Esophagus muscularis mucosa (tissue), 4 donors: ENCODE measurements at regions not wholly inside any gene's neighbourhood (a gene's known extent, or its start where the extent isn't known, plus 50 kb on each side); places are given as distances from the start of the nearest gene placed in this dataset.

ENCODE experiments used
- DNase-seq: peaks from one replicate; pipeline ENCODE4 v3.0.0-alpha.2; 2017; ENCODE audit errors: extremely low spot score
- H3K27ac ChIP-seq, 4 donors: fragments of 200-600 bp; sonication (generic); replicated peaks in 1 of 4; 1 replicate in 3 of 4; 2 replicates in 1 of 4; pipeline ENCODE4 v1.5.1; 2016 to 2019; ENCODE audit warnings: mild to moderate bottlenecking in 1 of 4
- H3K27me3 ChIP-seq, 4 donors: fragments of 200-600 bp; sonication (generic); one replicate each; pipeline versions ENCODE4 v1.5.1 to v1.6.0; 2016 to 2019
- H3K36me3 ChIP-seq, 4 donors: fragments of 200-600 bp; sonication (generic); one replicate each; pipeline ENCODE4 v1.5.1; 2016 to 2019
- H3K4me1 ChIP-seq, 4 donors: fragments of 200-600 bp; sonication (generic); one replicate each; pipeline ENCODE4 v1.5.1; 2016 to 2019
- H3K4me3 ChIP-seq, 4 donors: fragments of 200-600 bp; sonication (generic); 1 replicate in 2 of 4; 2 replicates in 2 of 4; pipeline ENCODE4 v1.5.1; 2016 to 2019; ENCODE audit warnings: mild to moderate bottlenecking in 4 of 4, moderate library complexity in 1 of 4
- H3K9me3 ChIP-seq, 4 donors: fragments of 200-600 bp; sonication (generic); 1 replicate in 3 of 4; 2 replicates in 1 of 4; pipeline ENCODE4 v1.5.1; 2016 to 2019
- EP300 ChIP-seq: sonication (generic); formaldehyde crosslinking; IDR thresholded peaks from one replicate; pipeline ENCODE4 v1.6.1; 2017; ENCODE audit warnings: antibody characterized with exemption
- POLR2A ChIP-seq: fragments of 450-650 bp; IDR thresholded peaks from one replicate; pipeline ENCODE4 v1.6.1; 2017; ENCODE audit warnings: antibody characterized with exemption, moderate library complexity, mild to moderate bottlenecking, low read depth
- POLR2AphosphoS5 ChIP-seq, 2 donors: sonication (generic); formaldehyde crosslinking; IDR thresholded peaks; one replicate each; pipeline ENCODE4 v1.6.1; 2017; ENCODE audit warnings: antibody characterized with exemption in 2 of 2
- WGBS: methylation state at CpG from one replicate; pipeline ENCODE4 v1.1.5; 2018; 5-methylcytosine and 5-hydroxymethylcytosine counted together
- intact Hi-C: fragments of 100-400 bp; cut with DNase I; formaldehyde crosslinking; loops from one replicate; pipeline ENCODE4 v1.15.1; 2023
- TF ChIP-seq, protein P1 (sequence below), 3 experiments: fragments of 200-600 bp in 2 of 3; fragments of 450-650 bp in 1 of 3; sonication (generic) in 2 of 3; IDR thresholded peaks; one replicate each; pipeline ENCODE4 v1.5.1; 2017 to 2019; ENCODE audit warnings: antibody characterized with exemption in 3 of 3, mild to moderate bottlenecking in 2 of 3, moderate library complexity in 1 of 3

DNA sequence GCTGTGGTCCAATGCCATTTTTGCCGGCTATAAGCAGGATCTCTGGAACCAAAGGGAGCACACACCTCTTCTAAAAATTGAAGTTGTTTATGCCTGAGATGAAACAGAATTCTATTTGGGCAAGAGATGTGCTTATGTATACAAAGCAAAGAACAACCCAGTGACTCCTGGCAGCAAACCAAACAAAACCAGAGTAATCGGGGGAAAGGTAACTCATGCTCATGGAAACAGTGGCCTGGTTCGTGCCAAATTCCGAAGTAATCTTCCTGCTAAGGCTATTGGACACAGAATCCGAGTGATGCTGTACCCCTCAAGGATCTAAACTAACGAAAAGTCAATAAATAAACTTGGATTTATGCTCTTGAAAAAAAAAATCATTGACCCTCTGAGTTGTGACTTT lies 178.7 kb downstream of the CEMIP2 start:
- WGBS = 67% methylated on average over 6 of the region's 6 CpGs
- Histone ChIP-seq H3K9me3 (no peaks in the 10 kb centered on the region), H3K4me1 (no peaks in the 10 kb centered on the region), H3K36me3 (no peaks in the 10 kb centered on the region), H3K4me3 (no peak overlapping the region), H3K27me3 (no peaks in the 10 kb centered on the region), H3K27ac (no peak overlapping the region)
- no peak for DNase-seq
- intact Hi-C loops = no loop called here
- no peak for TF ChIP-seq EP300
- TF ChIP-seq, protein P1, sequence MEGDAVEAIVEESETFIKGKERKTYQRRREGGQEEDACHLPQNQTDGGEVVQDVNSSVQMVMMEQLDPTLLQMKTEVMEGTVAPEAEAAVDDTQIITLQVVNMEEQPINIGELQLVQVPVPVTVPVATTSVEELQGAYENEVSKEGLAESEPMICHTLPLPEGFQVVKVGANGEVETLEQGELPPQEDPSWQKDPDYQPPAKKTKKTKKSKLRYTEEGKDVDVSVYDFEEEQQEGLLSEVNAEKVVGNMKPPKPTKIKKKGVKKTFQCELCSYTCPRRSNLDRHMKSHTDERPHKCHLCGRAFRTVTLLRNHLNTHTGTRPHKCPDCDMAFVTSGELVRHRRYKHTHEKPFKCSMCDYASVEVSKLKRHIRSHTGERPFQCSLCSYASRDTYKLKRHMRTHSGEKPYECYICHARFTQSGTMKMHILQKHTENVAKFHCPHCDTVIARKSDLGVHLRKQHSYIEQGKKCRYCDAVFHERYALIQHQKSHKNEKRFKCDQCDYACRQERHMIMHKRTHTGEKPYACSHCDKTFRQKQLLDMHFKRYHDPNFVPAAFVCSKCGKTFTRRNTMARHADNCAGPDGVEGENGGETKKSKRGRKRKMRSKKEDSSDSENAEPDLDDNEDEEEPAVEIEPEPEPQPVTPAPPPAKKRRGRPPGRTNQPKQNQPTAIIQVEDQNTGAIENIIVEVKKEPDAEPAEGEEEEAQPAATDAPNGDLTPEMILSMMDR (IDR thresholded peaks at IDR 0.05) = no peak
- TF ChIP-seq POLR2AphosphoS5 (IDR thresholded peaks at IDR 0.05) = no peak
- no peak for TF ChIP-seq POLR2A

DNA sequence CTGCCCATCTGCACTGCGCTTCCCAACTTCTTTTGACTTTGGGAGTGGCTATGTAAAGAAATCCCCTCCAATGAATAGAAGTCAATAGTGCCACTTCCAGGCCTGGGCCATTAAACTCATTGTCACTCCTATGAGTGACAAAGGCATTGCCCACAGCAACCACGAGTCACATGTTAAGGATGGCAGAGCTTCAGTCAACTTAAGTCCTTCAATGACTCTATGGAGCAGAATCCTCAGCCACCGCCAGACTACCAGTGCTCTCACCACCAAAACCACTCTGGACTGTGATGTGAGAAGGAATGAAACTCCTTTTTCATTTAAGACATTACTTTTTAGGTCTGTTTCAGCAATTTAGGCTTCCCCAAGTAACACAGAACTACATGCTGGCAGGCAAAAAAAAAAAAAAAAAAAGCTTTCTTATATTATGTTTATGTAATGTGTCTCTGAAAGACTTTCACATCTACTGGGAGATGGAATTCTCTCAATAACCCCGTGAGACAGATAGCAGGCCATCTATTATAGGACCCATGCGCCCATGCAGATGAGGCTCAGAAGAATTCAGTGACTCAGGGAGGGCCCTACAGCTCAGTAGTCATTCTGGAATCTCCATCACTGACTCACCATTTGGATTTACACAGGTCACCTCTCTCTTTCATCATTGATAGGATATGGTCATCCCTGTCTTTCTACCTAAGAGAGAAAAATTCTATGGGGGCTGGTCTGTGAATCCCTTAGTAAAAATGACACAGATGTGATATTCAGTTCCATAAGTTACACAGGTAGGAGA lies 180.5 kb downstream of the CEMIP2 start:
- Histone ChIP-seq H3K27ac (no peak overlapping the region), H3K4me3 (no peak overlapping the region), H3K27me3 (no peaks in the 10 kb centered on the region), H3K36me3 (no peaks in the 10 kb centered on the region), H3K9me3 (no peaks in the 10 kb centered on the region), H3K4me1 (no peaks in the 10 kb centered on the region)
- TF ChIP-seq EP300 (no peak), POLR2A (no peak), POLR2AphosphoS5 (IDR thresholded peaks at IDR 0.05) (no peak)
- TF ChIP-seq, protein P1 (IDR thresholded peaks at IDR 0.05) = no peak
- intact Hi-C loops = no loop called here
- no peak for DNase-seq
- WGBS = 88% methylated on average over 5 of the region's 5 CpGs

DNA sequence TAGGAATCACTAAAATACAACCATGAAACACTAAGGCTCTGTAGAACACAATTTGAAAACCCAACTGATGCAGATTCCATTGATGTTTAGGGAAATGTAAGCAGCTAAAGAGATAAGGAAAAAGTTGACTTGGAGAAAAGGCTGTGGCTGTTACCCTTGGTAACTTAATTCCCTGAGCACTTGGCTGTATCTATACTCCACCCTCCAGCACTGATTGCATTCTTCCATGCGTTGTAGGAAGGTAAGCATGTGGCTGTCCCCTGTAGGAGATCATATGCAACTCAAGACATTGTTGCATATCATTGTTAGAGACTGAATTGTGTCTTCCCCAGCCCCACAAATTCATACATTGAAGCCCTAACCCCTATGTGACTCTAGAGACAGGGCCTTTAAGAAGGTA lies 184.5 kb downstream of the CEMIP2 start:
- 56% methylated on average over 1 of the region's 1 CpG for WGBS
- no peak overlapping the region for H3K4me3 ChIP-seq

DNA sequence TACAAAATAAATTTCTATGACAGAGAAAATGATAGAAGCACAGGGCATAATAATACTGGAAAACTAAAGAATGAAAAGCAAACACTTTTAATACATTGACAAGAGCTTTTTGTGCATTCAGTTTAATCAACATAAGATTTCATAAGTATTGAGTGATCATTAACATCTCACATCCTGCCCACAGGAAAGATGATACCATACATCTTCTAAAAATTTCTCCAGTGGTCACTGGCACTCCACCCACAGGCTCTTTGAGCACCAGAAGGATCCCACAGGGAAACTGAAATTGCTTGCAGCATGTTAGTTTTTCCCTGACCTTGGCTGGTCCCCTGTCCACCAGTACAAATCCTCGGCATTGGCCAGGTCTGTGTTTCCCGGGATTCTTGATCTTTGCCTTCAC lies 186.0 kb downstream of the CEMIP2 start:
- intact Hi-C loops = no loop called here
- TF ChIP-seq POLR2A (no peak), EP300 (no peak), POLR2AphosphoS5 (IDR thresholded peaks at IDR 0.05) (no peak)
- TF ChIP-seq, protein P1 (IDR thresholded peaks at IDR 0.05) = no peak
- Histone ChIP-seq H3K27ac (no peak overlapping the region), H3K4me3 (no peak overlapping the region), H3K9me3 (no peaks in the 10 kb centered on the region), H3K4me1 (no peaks in the 10 kb centered on the region), H3K27me3 (no peaks in the 10 kb centered on the region), H3K36me3 (no peaks in the 10 kb centered on the region)
- 74% methylated on average over 2 of the region's 2 CpGs for WGBS
- no peak for DNase-seq

More for the DNA sequence above, 184.5 kb downstream of the CEMIP2 start:
- H3K27me3 ChIP-seq = no peaks in the 10 kb centered on the region
- intact Hi-C loops = no loop called here
- no peaks in the 10 kb centered on the region for H3K36me3 ChIP-seq
- no peaks in the 10 kb centered on the region for H3K9me3 ChIP-seq
- no peaks in the 10 kb centered on the region for H3K4me1 ChIP-seq
- TF ChIP-seq POLR2A (no peak), POLR2AphosphoS5 (IDR thresholded peaks at IDR 0.05) (no peak)
- no peak overlapping the region for H3K27ac ChIP-seq
- DNase-seq = no peak

DNA sequence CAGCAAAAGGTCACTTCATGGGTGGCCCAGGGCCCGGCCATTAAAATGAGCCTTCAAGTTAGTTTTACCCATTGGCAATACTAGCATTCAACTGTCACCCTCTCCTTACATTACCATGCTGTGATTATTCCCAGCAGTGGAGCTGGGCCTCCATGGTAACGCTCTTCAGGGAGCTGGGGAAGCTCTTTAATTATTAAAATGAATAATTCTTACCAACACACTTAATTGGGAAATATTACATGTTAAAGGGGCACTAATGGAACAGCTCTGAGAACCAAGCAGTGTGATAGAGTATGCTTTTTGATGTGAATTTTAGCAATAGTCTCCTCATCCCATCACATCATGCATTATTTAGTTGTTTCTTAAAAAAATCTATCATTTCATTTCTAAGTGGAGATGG lies 187.2 kb downstream of the CEMIP2 start:
- WGBS = 76% methylated on average over 2 of the region's 2 CpGs
- H3K27ac ChIP-seq = no peak overlapping the region
- no peak for TF ChIP-seq POLR2AphosphoS5 (IDR thresholded peaks at IDR 0.05)
- TF ChIP-seq EP300 = no peak
- TF ChIP-seq, protein P1 (IDR thresholded peaks at IDR 0.05) = no peak
- TF ChIP-seq POLR2A = no peak
- intact Hi-C loops = no loop called here
- no peaks in the 10 kb centered on the region for H3K4me1 ChIP-seq
- DNase-seq = no peak
- H3K9me3 ChIP-seq = no peaks in the 10 kb centered on the region
- no peak overlapping the region for H3K4me3 ChIP-seq
- H3K36me3 ChIP-seq = no peaks in the 10 kb centered on the region
- H3K27me3 ChIP-seq = no peaks in the 10 kb centered on the region
